Neuron (in vitro differentiated cells): ENCODE measurements at regions not wholly inside any gene's neighbourhood (a gene's known extent, or its start where the extent isn't known, plus 50 kb on each side); places are given as distances from the start of the nearest gene placed in this dataset.
"Not testable (repeated sequence)": the region's sequence is repeated elsewhere in the genome, so short reads cannot be mapped to it uniquely, and the experiment has no call there.

Experiments used
- H2AFZ ChIP-seq: one replicate; pipeline ENCODE4 v1.6.1; 2013; ENCODE audit warnings: low read depth, mild to moderate bottlenecking, inconsistent platforms, low read length, moderate library complexity
- H3K27me3 ChIP-seq: one replicate; pipeline ENCODE4 v1.6.1; 2013; ENCODE audit warnings: low read length; ENCODE audit not compliant: insufficient read depth
- H3K36me3 ChIP-seq: one replicate; pipeline ENCODE4 v1.6.1; 2013; ENCODE audit warnings: low read length; ENCODE audit not compliant: insufficient read depth
- H3K4me1 ChIP-seq: one replicate; pipeline ENCODE4 v1.6.1; 2013; ENCODE audit warnings: low read length; ENCODE audit not compliant: insufficient read depth
- H3K4me3 ChIP-seq: 2 replicates; pipeline ENCODE4 v1.5.1; 2013; ENCODE audit warnings: mild to moderate bottlenecking, low read length, moderate library complexity
- H3K9me3 ChIP-seq: one replicate; pipeline ENCODE4 v1.6.1; 2013; ENCODE audit warnings: low read length

DNA sequence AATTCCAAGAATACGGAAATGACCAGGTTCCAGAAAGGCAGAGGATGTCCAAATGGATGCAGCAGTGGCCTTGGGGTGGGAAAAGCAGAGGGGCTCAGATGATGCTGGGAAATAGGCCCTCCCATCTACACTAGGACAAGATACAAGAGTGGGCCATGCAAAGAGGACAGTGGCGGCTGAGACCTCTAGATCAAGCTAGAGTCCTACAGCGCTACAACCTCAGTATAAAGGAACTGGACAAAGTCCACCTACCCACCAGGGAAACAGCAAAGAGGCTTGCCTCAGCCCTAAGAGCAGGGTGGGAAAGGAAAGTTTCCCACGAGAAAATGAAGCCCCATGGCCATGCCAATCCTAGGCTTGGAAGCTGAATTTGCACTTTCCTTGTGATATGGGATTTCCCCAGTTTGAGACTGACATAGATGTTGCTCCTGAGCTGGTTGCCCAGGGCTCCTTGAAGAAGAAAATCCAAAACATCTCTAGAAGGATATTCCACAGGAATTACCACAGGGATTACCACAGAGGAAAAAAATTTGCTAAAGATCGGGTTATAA lies 282.2 kb downstream of the MREG start:
- H3K4me1 ChIP-seq, result no peaks in the 10 kb centered on the region
- H3K4me3 ChIP-seq, result no peak overlapping the region
- no peaks in the 10 kb centered on the region for H3K9me3 ChIP-seq
- no peaks in the 10 kb centered on the region for H3K27me3 ChIP-seq
- no peak overlapping the region for H2AFZ ChIP-seq
- no peaks in the 10 kb centered on the region for H3K36me3 ChIP-seq

DNA sequence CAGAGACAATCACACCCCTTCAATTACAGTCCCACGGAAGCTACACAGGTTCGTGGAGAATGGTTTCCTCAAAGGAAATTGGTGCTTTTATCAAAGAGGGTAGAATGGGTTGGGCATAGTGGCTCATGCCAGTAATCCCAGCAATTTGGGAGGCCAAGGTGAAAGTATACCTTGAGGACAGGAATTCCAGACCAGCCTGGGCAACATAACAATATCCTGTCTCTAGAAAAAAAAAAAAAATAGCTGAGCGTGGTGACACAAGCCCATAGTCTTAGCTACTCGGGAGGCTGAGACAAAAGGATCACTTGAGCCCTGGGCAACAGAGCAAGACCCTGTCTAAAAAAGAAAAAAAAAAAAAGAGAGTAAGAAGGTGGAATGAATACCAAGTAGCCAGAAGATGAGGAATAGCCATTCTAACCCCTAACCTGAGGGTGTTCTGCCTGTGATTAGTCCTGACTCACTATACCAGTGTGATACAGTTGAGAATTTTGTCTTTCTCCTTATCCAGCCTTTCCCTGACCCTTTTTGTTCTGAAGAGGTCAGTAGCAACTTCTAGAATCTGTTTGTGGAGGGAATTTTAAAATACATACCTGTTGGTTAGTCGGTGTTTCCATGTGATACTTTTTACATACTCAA lies 283.2 kb downstream of the MREG start:
- H3K36me3 ChIP-seq, result no peaks in the 10 kb centered on the region
- no peak overlapping the region for H3K4me3 ChIP-seq
- no peaks in the 10 kb centered on the region for H3K27me3 ChIP-seq
- H3K9me3 ChIP-seq, result no peaks in the 10 kb centered on the region
- H2AFZ ChIP-seq, result no peak overlapping the region
- H3K4me1 ChIP-seq, result no peaks in the 10 kb centered on the region

DNA sequence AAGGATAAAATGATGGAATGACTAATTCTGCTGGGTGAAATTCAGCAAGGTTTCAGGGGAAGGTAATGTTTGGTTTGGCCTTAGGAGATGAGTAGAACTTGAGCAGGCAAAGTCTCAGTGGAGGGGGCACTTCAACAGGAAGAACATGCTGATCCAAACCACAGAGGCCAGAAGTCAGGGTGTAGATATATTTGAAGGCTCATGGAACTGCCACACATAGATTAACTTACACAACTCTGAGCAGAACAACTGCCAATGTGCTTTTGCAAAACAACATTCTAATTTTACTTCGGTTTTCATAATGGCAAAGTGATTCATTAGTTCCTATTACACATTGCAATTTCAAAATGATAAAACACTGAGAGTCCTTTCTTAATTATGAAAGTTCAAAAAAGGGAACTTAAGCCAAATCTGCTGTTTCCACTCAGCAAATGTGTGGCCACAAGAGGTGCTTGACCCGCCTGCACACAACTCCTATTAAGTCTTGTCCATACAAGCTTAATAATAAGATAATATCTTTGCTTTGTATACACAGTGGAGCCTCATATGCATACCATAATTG lies 284.8 kb downstream of the MREG start:
- Histone ChIP-seq H3K27me3 (no peaks in the 10 kb centered on the region), H3K4me3 (no peak overlapping the region), H3K9me3 (no peaks in the 10 kb centered on the region), H3K36me3 (no peaks in the 10 kb centered on the region), H3K4me1 (no peaks in the 10 kb centered on the region), H2AFZ (no peak overlapping the region)

- Histone ChIP-seq H3K4me3 (no peak overlapping the region), H3K36me3 (no peaks in the 10 kb centered on the region)
These were observed 285.5 kb downstream of the MREG start for GRCh38 chr2:215727507-215728503.

GRCh38 chr2:215726070-215726469 lies 287.3 kb downstream of the MREG start:
- Histone ChIP-seq H3K9me3 (no peaks in the 10 kb centered on the region), H3K27me3 (no peaks in the 10 kb centered on the region), H3K4me3 (no peak overlapping the region), H3K36me3 (no peaks in the 10 kb centered on the region), H2AFZ (no peak overlapping the region), H3K4me1 (no peaks in the 10 kb centered on the region)

More at GRCh38 chr2:215727507-215728503, 285.5 kb downstream of the MREG start:
- no peak overlapping the region for H2AFZ ChIP-seq
- no peaks in the 10 kb centered on the region for H3K9me3 ChIP-seq
- no peaks in the 10 kb centered on the region for H3K27me3 ChIP-seq
- H3K4me1 ChIP-seq, result no peaks in the 10 kb centered on the region

- Histone ChIP-seq H3K36me3 (no peaks in the 10 kb centered on the region), H3K9me3 (no peaks in the 10 kb centered on the region), H3K4me3 (no peak overlapping the region), H3K4me1 (no peaks in the 10 kb centered on the region), H3K27me3 (no peaks in the 10 kb centered on the region), H2AFZ (no peak overlapping the region)
These were observed 288.3 kb upstream of the FN1 start for GRCh38 chr2:215724146-215724545.

GRCh38 chr2:215723631-215724011 lies 287.8 kb upstream of the FN1 start:
- Histone ChIP-seq H3K4me1 (no peaks in the 10 kb centered on the region), H2AFZ (no peak overlapping the region), H3K27me3 (no peaks in the 10 kb centered on the region), H3K9me3 (no peaks in the 10 kb centered on the region), H3K4me3 (no peak overlapping the region), H3K36me3 (no peaks in the 10 kb centered on the region)

DNA sequence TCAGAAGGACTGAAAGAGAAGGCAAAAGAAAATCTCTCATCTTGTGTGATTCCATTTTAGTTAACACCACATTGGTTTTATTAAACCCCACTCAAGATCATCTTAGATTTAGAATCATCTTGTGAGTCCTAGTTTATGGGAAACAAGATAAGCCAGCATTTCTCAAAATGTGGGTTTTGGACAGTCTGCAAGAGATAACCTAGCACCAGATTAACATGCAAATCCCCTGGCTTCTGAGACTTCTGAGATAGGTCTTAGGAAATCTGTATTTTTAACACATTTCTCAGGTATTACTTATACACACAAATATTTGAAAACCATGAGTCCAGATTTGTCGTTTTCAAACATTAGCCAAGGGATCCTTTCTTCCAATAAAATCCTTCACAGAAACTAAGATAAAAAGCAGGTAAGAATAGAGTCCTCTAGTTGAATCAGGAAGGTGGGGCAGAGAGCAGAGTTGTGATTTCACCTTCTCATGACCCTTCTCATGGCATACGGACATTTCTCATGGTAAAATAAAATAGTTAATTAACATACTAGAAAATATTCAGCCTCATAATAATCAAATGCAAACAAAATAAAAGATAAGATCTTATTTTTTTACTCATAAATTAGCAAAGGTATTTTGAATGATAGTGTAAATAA lies 287.2 kb upstream of the FN1 start:
- Histone ChIP-seq H3K27me3 (no peaks in the 10 kb centered on the region), H2AFZ (no peak overlapping the region), H3K4me3 (no peak overlapping the region)

GRCh38 chr2:215722125-215722524 lies 286.3 kb upstream of the FN1 start:
- no peaks in the 10 kb centered on the region for H3K36me3 ChIP-seq
- H3K4me1 ChIP-seq, result peaks cover 2% of the 10 kb centered on the region

More for the DNA sequence above, 287.2 kb upstream of the FN1 start:
- Histone ChIP-seq H3K9me3 (no peaks in the 10 kb centered on the region), H3K4me1 (peaks cover 1% of the 10 kb centered on the region), H3K36me3 (no peaks in the 10 kb centered on the region)

DNA sequence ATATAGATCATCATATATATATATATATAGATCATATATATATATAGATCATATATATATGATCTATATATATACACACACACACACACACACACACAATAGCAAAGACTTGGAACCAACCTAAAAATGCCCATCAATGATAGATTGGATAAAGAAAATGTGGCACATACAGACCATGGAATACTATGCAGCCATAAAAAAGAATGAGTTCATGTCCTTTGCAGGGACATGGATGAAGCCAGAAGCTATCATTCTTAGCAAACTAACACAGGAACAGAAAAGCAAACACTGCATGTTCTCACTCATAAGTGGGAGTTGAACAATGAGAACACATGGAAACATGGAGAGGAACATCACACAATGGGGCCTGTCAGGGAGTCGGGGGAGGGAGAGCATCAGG lies 285.6 kb upstream of the FN1 start:
- H3K27me3 ChIP-seq, H3K4me3 ChIP-seq, H3K36me3 ChIP-seq, H3K4me1 ChIP-seq, H3K9me3 ChIP-seq, H2AFZ ChIP-seq: not testable (repeated sequence)

More at GRCh38 chr2:215722125-215722524, 286.3 kb upstream of the FN1 start:
- no peaks in the 10 kb centered on the region for H3K27me3 ChIP-seq
- no peak overlapping the region for H2AFZ ChIP-seq
- no peaks in the 10 kb centered on the region for H3K9me3 ChIP-seq
- H3K4me3 ChIP-seq, result no peak overlapping the region

- no peaks in the 10 kb centered on the region for H3K9me3 ChIP-seq
- H3K36me3 ChIP-seq, result no peaks in the 10 kb centered on the region
- H3K27me3 ChIP-seq, result no peaks in the 10 kb centered on the region
- no peak overlapping the region for H2AFZ ChIP-seq
- peaks cover 2% of the 10 kb centered on the region for H3K4me1 ChIP-seq
- H3K4me3 ChIP-seq, result no peak overlapping the region
These were observed 283.0 kb upstream of the FN1 start for GRCh38 chr2:215718890-215719289.

GRCh38 chr2:215718436-215718835 lies 282.6 kb upstream of the FN1 start:
- H3K27me3 ChIP-seq, result no peaks in the 10 kb centered on the region
- H2AFZ ChIP-seq, result no peak overlapping the region
- no peaks in the 10 kb centered on the region for H3K9me3 ChIP-seq
- H3K36me3 ChIP-seq, result no peaks in the 10 kb centered on the region
- H3K4me3 ChIP-seq, result no peak overlapping the region
- peaks cover 2% of the 10 kb centered on the region for H3K4me1 ChIP-seq
